Esophagus (tissue), 2 donors: ENCODE measurements at regions not wholly inside any gene's neighbourhood (a gene's known extent, or its start where the extent isn't known, plus 50 kb on each side); places are given as distances from the start of the nearest gene placed in this dataset.
"Not testable (repeated sequence)": the region's sequence is repeated elsewhere in the genome, so short reads cannot be mapped to it uniquely, and the experiment has no call there.

ENCODE experiments used
- H3K27ac ChIP-seq, 2 donors: one replicate each; pipeline ENCODE4 v1.5.1; 2013; ENCODE audit warnings: low read depth in 2 of 2, mild to moderate bottlenecking in 2 of 2, inconsistent platforms in 1 of 2, low read length in 1 of 2, moderate library complexity in 1 of 2
- H3K27me3 ChIP-seq, 2 donors: one replicate each; pipeline ENCODE4 v1.6.1; 2013; ENCODE audit warnings: low read length in 2 of 2, control low read depth in 1 of 2, mild to moderate bottlenecking in 1 of 2; ENCODE audit not compliant: insufficient read depth in 2 of 2, control insufficient read depth in 1 of 2
- H3K36me3 ChIP-seq, 2 donors: one replicate each; pipeline ENCODE4 v1.6.1; 2013; ENCODE audit warnings: low read length in 1 of 2; ENCODE audit not compliant: control insufficient read depth in 2 of 2, insufficient read depth in 2 of 2
- H3K4me1 ChIP-seq, 2 donors: one replicate each; pipeline ENCODE4 v1.6.1; 2013; ENCODE audit warnings: low read length in 1 of 2; ENCODE audit not compliant: control insufficient read depth in 2 of 2, insufficient read depth in 2 of 2
- H3K4me3 ChIP-seq, 2 donors: one replicate each; pipeline ENCODE4 v1.5.1; 2013; ENCODE audit warnings: low read length in 2 of 2, mild to moderate bottlenecking in 2 of 2, low read depth in 1 of 2, moderate library complexity in 1 of 2
- H3K9me3 ChIP-seq, 2 donors: one replicate each; pipeline ENCODE4 v1.6.1; 2013; ENCODE audit warnings: mild to moderate bottlenecking in 2 of 2, low read depth in 1 of 2, low read length in 1 of 2, moderate library complexity in 1 of 2; ENCODE audit not compliant: control insufficient read depth in 2 of 2, insufficient read depth in 1 of 2
- WGBS, 2 donors: extraction: QIAGEN DNeasy Blood & Tissue Kit; methylation state at CpG; one replicate each; pipeline ENCODE4 v1.1.7; 2013; 5-methylcytosine and 5-hydroxymethylcytosine counted together
- donor health status: healthy with polysubstance abuse.
- donor health status: Bipolar disorder and iron deficiency.

- Histone ChIP-seq H3K9me3 (no peaks in the 10 kb centered on the region), H3K27me3 (no peaks in the 10 kb centered on the region), H3K4me3 (no peak overlapping the region), H3K36me3 (no peaks in the 10 kb centered on the region), H3K27ac (no peak overlapping the region), H3K4me1 (no peaks in the 10 kb centered on the region)
- 76% methylated on average over 2 of the region's 2 CpGs for whole genome bisulfite sequencing, 2 donors
Measured at GRCh38 chr5:20956134-20956533, 968.1 kb upstream of the CDH18 start.

DNA sequence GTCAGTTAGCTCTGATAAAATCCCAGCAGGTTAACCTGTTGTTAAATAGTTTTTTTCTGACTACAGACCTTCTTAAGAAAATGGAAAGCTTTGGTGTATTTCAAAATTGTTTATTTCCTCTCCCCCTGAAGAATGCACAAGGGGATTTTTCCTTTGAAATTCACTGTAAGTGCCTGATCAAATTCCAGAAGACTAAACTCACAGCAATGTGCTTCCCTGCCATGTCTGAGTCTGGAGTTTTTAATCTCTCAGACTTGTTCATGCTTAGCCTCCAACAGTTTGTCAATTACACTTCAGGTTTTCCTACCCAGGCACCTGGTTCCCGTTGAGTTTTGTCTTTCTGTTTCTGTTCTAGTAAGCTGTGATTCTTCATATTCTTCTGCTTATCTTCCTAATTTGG is 961.6 kb upstream of the CDH18 start:
- Histone ChIP-seq H3K4me3 (no peak overlapping the region), H3K27me3 (no peaks in the 10 kb centered on the region), H3K36me3 (no peaks in the 10 kb centered on the region), H3K9me3 (no peaks in the 10 kb centered on the region), H3K4me1 (no peaks in the 10 kb centered on the region), H3K27ac (no peak overlapping the region)
- 32 to 37% methylated on average over 1 of the region's 1 CpG for WGBS, 2 donors

DNA sequence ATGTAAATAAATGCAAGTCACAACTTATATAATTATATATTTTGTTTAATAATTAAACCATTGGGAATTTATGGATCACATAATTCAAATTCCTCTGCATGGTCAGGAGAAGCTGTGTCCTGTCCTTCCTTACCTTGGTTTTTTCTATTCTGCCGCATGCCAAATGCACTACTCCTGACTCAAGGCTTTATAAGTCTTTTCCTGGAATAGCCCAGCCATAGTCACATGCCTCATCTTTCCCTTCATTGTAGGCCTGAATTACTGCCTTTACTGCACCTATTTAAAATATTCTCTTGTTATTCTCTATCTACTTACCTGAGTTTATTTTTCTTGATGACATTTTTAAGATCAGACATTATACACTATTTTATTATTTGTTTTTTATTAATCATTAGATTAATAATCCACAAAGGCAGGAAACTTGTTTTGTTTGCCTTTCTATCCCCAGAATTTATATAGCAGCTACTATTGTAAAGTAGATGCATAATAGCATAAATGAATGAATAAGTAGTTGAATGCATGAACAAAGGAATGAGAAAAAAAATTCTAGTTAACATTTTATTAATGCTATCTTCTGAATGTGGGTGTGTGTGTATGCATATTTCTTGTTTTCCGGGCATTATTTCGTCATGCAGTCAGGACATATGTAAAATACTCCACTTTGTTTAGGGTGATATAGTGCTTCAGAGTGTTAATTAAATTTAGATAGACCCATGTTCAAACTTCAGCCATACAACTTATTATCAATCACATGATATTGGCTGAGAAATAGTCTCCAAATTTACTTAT is 955.4 kb upstream of the CDH18 start:
- H3K27ac ChIP-seq, H3K27me3 ChIP-seq, H3K4me3 ChIP-seq, H3K36me3 ChIP-seq, H3K4me1 ChIP-seq, H3K9me3 ChIP-seq: not testable (repeated sequence)
- 83 to 85% methylated on average over 3 of the region's 3 CpGs for WGBS, 2 donors

DNA sequence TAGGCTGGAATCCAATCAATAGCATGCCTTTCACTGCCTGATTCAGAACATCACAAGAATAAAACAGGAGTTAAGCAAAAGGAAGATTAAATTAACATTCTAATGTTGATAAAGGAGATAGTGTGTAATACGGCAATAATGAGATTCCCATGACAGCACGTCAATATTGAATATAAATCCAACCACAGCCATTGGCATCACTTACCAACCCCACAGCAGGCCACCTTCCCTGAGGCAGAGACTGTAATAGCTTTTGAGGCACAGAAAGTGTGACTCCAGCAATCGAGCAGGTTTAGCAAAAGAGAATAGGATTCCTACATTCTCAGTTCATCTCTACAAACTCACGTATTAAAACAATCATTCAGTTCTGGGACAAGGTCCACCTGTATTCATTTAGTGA is 954.6 kb upstream of the CDH18 start:
- not testable (repeated sequence) for H3K9me3 ChIP-seq, H3K4me3 ChIP-seq, H3K27ac ChIP-seq, H3K36me3 ChIP-seq, H3K27me3 ChIP-seq, H3K4me1 ChIP-seq
- 64 to 65% methylated on average over 4 of the region's 4 CpGs for WGBS, 2 donors

DNA sequence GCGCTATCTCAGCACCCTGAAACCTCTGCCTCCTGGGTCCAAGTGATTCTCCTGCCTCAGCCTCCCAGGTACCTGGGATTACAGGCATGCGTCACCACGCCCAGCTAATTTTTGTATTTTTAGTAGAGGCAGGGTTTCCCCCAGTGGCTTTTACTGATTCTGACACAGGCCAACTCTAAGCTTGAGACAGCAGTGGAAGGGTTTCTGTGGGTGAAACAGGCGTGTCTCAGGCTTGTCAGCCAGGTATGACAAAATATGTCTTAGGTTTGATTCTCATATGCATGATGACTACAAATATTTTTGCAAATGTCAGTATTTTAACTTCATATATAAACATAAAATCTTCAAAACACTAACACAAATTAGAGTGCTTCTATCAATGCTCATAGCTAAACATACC is 952.8 kb upstream of the CDH18 start:
- not testable (repeated sequence) for H3K4me3 ChIP-seq, H3K36me3 ChIP-seq, H3K27ac ChIP-seq, H3K27me3 ChIP-seq, H3K9me3 ChIP-seq, H3K4me1 ChIP-seq
- 76 to 80% methylated on average over 3 of the region's 4 CpGs for WGBS, 2 donors

DNA sequence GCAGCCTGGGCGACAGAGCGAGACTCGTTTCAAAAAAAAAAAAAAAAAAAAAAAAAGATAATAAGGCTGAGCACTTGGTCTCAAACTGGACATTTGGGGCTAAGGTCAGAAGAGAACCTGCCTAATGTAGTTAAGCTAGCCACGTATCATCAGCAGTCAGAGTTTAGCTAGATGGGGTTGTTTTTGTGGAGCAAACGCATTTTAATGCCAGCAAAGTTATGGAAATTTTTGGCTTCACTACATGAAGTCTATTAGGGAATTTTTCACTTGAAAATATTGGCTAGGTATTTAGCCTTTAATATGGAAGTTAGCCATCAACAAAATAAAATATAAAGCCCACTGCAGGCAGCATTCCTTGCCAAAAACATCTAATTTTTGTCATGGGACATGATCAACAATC is 902.9 kb upstream of the CDH18 start:
- 89% methylated on average over 5 of the region's 5 CpGs for WGBS, 2 donors
- H3K9me3 ChIP-seq, H3K27ac ChIP-seq, H3K36me3 ChIP-seq, H3K27me3 ChIP-seq, H3K4me3 ChIP-seq, H3K4me1 ChIP-seq: not testable (repeated sequence)

GRCh38 chr5:20875726-20876125 is 887.7 kb upstream of the CDH18 start:
- H3K4me3 ChIP-seq, H3K36me3 ChIP-seq, H3K4me1 ChIP-seq, H3K9me3 ChIP-seq, H3K27ac ChIP-seq, H3K27me3 ChIP-seq: not testable (repeated sequence)

DNA sequence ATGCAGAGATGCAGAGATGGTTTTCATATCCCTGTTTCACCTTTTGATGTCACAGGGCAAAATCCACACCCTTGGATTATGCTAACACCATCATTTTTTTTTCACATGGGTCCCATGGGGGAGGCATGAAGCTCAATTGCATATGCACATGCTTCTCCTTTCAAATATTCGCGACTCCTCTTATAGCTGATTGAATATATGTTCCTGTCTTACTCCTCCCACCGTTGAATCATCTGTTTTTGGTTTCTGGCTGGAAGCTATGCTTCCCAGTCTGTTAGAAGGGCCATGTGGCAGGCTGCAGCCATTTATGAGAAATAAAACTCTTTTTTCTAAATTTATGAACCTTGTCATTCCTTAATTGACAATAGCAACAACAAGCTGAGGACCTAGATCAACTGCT is 877.9 kb upstream of the CDH18 start:
- H3K27ac ChIP-seq, H3K36me3 ChIP-seq, H3K27me3 ChIP-seq, H3K4me3 ChIP-seq, H3K9me3 ChIP-seq, H3K4me1 ChIP-seq: not testable (repeated sequence)
- 84 to 89% methylated on average over 3 of the region's 3 CpGs for WGBS, 2 donors

DNA sequence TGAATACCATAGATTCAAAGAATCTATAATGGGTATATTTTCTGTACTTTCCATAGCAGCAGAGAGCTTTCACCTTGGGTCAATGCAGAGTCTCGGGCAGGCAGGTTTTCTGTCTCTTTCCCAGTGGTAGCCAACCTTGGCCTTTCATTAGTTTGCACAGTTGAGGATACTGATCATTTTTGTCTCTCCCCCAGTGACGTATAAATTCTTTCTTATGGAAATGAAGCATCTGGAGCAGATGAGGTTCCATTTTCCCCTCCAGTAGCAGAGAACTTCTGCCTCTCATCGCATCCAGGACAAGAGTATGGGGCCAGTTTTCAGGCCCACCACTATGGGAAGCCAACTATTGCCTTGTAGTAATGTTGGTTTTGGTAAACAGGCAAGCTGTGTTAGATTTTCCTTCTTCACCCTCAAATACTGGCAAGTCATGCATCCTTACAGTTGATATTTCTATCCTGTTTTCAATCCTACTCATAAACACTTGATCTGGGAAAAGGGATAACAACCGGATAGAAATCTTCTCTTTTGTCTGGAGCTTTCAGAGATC is 845.2 kb upstream of the CDH18 start:
- no peaks in the 10 kb centered on the region for H3K27me3 ChIP-seq
- H3K4me3 ChIP-seq: no peak overlapping the region
- no peak overlapping the region for H3K27ac ChIP-seq
- 75 to 83% methylated on average over 4 of the region's 4 CpGs for WGBS, 2 donors
- H3K4me1 ChIP-seq: no peaks in the 10 kb centered on the region
- no peaks in the 10 kb centered on the region for H3K9me3 ChIP-seq
- no peaks in the 10 kb centered on the region for H3K36me3 ChIP-seq
